ENCODE measurements at regions not wholly inside any gene's neighbourhood (a gene's known extent, or its start where the extent isn't known, plus 50 kb on each side); places are given as distances from the start of the nearest gene placed in this dataset.

DNA sequence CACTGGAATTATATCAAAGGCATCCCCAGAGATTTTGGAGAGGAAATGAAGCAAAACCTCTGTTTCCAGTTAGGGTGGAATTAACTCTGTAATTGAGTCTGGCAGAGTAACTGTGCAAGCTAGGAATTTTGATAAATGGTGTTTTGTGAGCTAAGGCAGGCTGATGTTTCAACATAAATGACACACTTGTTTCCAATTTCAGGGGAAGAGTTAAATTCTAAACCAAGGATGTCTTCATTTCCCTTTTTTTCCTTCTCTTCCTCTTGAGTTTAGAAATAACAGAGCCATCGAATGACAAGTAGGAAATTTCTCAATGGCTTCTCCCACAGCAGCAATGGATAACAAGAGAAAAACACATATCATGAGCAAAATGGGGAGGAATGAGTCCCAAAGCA is 131.2 kb downstream of the IRS2 start:
- no peak for TF ChIP-seq POLR2A (IDR thresholded peaks at IDR 0.05)
- TF ChIP-seq, protein P1, sequence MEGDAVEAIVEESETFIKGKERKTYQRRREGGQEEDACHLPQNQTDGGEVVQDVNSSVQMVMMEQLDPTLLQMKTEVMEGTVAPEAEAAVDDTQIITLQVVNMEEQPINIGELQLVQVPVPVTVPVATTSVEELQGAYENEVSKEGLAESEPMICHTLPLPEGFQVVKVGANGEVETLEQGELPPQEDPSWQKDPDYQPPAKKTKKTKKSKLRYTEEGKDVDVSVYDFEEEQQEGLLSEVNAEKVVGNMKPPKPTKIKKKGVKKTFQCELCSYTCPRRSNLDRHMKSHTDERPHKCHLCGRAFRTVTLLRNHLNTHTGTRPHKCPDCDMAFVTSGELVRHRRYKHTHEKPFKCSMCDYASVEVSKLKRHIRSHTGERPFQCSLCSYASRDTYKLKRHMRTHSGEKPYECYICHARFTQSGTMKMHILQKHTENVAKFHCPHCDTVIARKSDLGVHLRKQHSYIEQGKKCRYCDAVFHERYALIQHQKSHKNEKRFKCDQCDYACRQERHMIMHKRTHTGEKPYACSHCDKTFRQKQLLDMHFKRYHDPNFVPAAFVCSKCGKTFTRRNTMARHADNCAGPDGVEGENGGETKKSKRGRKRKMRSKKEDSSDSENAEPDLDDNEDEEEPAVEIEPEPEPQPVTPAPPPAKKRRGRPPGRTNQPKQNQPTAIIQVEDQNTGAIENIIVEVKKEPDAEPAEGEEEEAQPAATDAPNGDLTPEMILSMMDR (IDR thresholded peaks at IDR 0.05) = no peak
